Dedifferentiated amniotic fluid mesenchymal stem cell (primary cell): ENCODE measurements at regions not wholly inside any gene's neighbourhood (a gene's known extent, or its start where the extent isn't known, plus 50 kb on each side); places are given as distances from the start of the nearest gene placed in this dataset.
A peak's percentile ranks its signal among the peaks of the same experiment; 100 is the strongest.
"Not testable (repeated sequence)": the region's sequence is repeated elsewhere in the genome, so short reads cannot be mapped to it uniquely, and the experiment has no call there.

ENCODE experiments used
- DNase-seq: peaks from one replicate; pipeline ENCODE4 v3.0.0-alpha.2; 2016; ENCODE audit errors: extremely low spot score

DNA sequence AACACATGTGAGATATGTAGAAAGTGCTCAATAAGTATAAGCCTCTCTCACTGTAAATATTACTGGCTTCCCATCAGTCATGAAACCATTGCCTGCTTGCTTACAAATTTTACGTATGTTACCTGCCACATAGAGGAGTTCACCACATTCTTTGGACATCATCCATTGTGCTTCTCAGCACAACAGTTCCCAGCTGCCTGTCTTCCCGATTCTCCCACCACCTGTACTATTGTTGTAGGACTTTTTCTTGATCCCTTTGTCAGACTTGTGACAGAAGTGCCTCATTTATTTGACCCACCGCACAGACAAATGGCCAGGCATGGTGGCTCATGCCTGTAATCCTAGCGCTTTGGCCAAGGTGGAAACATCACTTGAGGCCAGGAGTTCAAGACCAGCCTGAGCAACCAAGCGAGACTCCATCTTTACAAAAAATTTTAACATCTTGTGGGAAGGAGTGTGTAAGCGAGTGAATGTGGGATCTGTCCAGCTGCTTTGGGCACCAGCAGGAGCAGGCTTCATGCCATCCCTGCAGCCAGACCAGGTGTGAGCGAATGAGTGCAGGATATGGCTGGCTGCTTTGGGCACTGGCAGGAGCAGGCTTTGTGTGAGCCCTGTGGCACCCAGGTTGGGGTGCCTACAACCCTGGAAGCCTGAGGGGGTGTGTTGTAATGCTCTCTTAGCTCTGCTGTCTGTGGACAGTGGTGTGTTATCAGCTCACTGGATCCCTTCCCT is 139.9 kb upstream of the ELL2 start:
- no peak for DNase-seq

DNA sequence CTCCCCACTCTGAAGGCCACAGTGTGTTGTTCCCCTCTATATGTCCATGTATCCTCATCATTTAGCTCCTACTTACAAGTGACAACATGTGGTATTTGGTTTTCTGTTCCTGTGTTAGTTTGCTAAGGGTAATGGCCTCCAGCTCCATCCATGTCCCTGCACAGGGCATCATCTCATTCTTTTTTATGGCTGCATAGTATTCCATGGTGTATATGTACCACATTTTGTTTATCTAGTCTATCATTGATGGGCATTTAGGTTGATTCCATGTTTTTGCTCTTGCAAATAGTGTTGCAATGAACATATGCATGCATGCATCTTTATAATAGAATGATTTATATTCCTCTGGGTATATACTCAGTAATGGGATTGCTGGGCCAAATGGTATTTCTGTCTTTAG is 135.8 kb upstream of the ELL2 start:
- not testable (repeated sequence) for DNase-seq

DNA sequence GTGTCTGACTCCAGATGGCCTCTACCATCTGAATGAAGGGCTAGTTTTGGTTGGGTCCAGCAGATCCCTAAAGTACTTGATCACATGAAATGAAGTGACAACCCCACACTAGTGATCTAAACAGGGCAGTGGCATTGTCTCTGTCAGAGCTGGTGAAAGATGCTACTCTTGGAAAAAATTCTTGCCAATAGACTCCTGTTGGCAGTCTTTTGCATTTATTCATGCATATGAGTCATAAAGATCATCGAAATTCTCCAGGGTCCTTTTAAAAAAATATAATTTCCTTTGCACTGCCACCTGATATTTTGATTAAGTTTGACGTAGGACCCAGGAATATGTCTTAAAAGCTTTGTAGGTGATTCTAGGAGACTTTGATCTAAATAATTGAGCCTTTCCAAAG is 135.1 kb upstream of the ELL2 start:
- no peak for DNase-seq

DNA sequence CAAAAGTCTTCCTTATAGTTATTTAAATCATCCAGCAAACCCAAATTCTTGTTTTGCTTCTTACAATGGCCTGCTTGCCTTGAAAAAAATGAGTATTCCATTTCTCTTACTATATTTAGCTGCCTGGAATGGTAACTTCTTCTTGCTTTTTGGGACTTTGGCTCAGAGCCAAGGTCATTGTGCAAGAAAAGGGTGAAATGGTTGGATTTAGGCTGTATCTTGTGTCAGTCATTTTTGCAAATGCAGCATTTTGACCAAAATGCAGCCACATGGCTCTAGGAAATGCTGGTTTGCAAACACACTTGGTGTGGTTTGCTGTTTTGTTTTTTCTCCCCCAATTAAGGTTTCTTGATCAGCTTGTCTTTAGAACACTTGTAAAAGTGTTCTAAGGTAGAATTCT is 133.3 kb upstream of the ELL2 start:
- DNase-seq = no peak

DNA sequence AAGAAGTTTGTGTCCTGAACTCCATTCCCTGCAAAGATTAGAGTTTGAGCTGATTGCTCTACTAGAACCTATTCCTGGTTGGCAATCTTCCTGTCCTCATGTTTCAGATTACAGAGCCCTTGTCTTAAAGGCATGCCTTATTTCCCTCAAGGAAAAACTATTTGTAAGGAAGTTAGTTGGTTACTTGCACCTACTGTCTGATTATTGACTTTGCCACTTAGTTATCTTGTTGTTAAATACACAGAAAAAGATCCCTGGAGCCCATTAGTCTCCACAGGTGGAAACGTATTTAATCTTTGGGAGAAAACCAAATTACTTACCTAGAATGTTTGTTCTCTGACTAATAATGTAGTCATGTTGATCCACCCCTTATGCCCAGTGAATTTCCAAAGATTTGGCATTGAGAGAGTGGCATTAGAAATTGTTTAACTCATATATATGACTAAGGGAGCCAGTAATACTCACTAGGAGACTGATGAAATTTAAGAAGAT is 132.3 kb upstream of the ELL2 start:
- DNase-seq = no peak

DNA sequence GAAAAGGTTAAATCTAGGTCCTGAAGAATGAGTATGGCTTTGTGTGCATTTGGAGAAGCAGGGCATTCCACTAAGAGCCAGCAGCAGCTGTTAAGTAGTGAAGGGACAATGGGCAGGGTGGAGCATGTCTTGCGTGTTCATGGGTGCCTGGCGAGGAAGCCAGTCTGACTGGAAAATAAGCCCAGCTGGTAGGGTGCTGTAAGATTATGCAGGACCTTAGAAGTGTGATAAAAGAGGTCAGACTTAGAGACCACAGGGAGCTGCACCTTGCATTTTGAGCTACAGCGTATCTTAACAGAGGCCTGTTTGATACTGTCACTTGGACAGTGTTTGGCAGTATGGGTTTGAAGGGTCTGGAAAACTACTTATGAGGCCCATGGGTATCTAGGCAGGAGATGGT is 131.7 kb upstream of the ELL2 start:
- no peak for DNase-seq

DNA sequence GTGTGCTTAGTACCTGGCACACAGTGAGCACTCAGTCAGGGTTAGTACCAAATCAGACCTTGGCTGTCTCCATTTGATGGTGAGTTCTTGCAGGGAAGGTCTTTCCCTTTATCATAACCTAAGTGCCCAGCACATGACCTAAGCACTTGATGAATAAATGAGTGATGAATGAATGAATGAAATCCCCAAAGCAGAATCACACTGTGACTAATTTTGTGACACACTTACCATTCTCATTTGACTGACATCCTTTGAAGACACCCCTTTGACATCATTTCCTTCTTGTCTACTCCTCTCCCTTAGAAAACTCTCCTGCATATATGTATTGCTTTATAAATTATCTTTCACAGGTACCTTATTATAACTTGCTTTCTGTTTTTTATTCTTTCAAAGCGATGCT is 130.2 kb upstream of the ELL2 start:
- no peak for DNase-seq

DNA sequence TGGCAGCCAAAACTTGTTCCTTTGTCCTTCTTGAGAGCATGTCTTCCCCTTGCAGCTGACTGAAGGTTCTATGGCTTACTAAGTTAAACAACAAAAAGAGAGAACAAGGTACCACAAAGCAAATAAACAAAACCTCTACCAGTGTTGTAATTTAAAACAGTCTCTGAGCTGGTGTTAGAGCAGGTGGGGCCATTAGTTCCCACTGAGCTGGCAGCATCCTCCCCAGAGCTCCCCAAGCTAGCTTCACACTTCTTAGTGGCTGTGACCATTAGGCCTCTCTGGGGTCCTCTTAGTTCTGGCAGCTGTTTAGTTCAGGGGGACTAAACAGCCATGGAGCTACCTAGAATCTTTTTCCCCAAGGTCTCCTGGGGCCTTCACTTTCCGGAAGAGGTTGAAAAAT is 128.6 kb upstream of the ELL2 start:
- DNase-seq = no peak

DNA sequence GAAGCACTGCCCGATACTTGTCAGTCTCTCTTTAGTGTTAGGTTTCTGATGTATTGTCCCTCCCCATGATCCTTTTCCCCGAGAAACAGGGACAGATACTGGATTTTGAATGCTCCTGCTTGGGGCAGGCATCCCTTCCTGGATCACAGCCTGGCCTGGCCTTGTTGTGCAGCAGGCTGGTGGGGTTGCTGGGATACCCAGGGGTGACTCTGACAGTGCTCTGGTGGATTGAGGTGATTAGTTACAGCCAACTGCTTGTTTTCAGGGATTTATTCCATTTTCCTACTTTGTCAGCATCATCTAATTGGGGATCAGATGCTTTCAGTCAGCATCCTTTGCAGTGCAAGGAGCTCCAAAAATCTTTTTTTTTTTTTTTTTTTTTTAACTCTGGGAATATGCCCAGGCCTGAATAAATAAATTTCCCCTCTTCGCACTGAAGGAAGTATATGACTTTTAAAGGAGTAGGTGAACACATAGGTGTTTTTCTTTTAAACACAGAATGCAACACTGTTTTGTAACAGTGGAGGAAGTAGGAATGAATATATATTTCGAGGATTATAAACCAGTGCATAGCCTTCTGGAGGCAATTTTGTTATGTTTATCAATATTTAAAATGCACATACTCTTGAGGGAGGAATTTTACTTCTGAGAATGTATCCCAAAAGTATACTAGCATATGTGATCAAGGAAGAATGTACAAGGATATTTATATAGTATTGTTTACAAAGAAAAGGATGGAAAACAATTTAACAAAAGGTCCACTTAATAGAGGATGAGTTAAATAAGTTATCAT is 127.3 kb upstream of the ELL2 start:
- DNase-seq = no peak

DNA sequence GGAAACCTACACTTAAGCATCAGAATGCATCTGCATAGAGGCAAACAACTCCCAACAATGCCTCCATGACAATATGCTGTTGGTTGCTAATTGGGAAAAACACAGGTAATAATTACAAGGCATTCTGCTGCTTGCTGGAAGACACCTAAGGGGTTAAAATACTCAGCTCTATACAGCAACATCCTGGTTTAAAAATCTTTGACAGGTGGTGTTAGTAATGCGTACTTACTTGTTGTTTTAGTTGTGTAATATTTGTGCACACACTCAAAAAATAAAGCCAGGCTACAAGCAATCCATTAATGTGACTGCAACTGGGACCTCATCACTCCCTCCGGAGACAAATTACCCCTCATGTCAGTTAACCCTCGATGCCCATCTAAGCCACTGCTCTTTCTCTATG is 126.3 kb upstream of the ELL2 start:
- DNase-seq = no peak

DNA sequence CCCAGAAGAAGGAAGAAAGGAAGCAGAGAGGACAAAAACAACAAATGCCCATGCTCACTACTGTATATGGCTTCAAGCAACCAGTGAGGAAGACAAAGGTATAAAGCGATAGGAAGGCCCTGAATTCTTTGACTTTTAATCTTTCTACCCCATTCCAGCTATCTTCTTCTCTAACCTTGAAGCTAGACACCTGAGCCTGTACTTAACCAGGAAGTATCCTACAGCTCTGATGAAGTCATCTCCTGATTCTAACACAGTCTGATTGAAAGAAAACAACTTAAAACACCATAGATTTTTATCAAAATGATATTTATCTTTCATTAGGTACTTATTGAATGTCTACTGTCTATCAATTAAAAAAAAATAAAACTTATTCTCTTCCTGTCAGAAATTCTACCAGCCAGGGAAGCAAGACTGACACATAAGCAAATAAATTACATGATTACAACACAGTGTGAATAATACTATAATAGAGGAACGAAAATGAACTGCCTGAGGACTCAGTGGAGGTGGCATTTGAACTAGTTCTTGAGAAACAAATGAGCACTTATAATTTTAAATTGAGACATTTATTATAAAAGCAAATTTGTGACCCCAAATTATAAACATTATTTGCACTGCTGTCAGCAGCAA is 123.3 kb upstream of the ELL2 start:
- DNase-seq = no peak

DNA sequence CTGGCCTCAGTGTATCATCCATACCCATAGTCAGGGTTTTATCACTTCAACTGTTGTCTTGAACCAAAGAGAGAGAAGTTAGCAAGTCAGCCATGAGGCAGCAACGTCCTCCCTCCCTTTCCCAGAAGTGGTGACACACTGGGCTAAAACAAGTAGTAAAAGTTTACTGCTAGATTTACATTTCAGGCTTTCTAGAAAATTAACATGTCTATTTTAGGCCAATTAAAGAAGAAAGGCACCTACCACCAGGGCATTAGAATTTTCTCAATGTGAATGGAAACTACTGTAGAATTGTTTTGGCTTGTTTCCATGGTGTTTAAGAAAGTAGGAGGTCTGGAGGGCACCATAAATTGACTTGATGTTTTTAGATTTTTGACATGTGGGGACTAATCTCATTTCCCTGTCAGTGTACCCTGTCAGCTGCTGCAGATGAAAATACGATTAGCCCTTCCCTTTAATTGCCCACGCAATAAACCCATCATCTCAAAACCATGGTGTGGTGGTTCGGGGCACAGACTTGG is 121.8 kb upstream of the ELL2 start:
- DNase-seq = no peak

DNA sequence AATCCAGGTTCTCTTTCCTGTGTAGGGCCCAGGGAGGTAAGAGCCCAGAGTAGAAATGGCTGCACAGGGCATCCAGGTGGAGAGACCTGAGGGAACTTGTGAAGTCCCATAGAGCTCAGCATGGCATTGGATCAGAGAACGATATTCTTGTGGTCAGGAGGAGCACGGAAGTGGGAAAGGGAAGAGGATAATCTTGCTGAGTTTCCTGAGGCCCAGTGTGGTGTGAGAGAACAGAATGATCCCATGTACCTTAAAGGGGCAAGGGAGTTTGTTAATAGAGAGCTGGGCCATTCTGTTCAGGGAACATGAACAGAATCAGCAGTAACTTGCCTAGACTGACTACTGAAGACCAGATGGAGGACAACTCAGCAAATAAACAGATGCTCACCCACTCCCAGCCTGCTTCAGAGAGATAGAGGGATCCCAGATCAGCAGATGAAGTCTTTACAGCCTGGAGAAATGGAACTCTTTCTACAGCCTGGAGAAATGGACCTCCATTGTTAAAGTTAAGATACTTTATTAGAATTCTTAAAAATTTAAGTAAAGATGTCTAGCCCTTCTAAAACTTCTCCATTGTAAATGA is 119.7 kb upstream of the ELL2 start:
- no peak for DNase-seq

DNA sequence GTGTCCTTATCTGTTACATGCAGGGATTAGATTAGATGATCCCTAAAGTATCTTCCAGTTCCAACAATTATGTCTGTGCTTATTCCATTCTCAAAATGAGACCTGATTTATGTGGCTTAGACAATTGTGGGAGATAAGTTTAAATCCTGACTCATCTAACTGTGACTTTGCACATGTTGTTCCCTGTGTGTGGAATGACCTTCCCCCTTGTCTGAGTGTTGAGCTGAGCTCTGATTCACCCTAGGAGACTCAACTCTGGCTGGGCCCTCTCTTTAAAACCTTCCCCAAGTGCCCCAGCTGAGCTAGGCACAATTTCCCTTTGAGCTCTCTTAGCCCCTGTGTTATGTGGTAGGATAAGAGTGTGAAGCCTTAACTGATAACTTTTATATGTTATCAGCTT is 118.9 kb upstream of the ELL2 start:
- DNase-seq = no peak

DNA sequence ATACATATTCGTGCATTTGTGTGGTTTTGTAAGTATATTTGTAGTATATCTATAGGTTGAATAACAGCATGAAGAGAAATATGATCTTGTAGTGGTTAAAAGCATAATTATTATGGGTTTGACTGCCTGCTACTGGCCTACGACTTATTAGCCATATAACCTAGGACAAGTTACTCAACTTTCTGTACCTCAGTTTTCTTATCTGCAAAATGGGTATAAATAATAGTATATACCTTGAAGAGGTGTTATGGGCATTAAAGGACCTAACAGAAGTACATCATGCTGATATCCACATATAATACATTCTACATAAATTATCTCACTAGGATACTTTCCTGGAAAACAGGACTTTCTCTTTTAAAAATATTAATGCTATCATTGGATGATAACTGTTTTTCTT is 118.3 kb upstream of the ELL2 start:
- DNase-seq = no peak

DNA sequence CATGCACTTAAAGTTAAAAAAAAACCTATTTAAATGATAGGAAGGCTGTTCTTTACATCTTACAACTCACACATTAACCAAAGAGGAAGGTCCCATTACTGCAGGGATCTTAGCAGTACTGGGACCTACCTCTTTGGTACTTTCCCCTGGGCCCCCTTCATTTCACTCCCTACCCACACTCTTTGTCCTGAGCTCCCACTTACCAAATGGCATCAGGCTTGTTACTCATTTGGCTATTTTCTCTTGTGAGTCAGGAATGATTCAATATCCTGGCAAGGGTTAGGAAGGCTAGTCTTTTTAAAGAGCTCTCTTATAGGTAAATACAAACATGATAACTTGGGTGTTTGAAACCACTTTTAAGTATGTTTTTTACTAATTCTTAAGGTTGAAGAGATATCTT is 117.4 kb upstream of the ELL2 start:
- DNase-seq = peak; percentile 88

DNA sequence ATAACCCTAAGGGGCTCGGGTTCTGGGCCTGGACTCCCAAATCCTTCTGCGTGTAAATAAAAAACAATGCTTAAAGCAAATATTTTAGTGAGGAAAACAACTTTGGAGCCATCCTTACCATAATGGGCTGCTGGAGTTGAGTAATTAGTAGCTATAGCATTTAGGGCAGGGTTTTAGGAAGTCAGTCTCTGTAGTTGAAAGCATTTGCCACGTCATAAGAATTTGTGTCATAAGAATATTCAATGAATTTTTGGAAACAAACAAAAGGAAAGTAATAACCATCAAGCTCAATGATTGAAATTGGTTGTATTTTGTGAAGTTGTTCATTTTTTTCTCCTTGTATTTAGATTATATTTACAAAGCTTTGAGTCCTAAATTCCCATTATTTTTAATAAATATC is 114.8 kb upstream of the ELL2 start:
- no peak for DNase-seq

DNA sequence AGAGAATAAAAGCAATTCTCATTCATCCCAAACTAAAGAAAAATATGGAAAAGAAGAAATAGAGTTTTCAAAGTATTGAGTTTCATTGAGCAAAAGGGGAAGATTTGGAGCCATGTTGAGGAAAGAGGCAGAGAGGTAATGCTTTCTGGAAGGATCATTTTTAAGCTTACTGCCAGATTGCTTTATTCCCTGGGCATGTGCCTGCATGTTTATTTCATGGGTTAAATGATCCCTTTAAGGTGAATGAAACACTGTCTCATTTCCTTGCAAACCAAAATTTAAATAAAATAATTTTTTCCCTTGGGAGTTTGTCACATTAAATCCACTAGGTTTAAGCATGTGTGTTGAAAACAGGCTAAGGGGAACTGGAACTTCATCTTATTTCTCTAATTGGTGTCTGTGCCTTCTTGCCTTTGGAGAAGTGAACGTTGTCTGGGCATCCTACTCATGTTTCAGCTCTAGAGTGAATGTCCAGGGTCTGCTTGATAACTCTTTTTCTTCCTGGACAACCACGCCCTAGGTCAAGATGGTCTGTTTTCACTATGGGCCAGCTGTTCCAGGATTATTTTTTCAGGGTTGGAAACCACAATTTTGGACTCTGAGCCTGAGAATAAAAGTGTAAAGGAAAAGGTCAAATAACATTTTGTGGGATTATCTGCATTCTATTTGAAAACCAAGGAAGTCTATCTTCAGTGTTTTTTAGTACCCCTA is 114.1 kb upstream of the ELL2 start:
- DNase-seq = no peak

DNA sequence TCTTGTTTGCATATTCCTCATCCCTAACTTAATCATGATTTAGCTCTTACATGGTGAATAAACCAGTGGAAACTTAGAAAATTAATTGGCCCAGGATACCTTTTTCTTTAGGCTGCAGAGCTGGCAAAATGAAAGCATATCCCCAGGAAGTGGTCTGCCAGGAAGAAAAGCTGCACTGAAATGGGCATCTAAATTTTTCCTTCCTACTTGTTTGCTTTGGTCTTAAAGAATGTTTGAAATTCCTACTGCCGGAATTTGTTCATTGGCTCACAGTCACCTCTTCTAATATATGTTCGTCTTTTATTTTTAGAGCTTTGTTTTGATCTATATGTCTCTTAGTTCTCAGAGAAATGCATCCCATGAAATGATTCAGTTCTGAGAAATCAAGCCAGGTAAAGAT is 113.2 kb upstream of the ELL2 start:
- no peak for DNase-seq

DNA sequence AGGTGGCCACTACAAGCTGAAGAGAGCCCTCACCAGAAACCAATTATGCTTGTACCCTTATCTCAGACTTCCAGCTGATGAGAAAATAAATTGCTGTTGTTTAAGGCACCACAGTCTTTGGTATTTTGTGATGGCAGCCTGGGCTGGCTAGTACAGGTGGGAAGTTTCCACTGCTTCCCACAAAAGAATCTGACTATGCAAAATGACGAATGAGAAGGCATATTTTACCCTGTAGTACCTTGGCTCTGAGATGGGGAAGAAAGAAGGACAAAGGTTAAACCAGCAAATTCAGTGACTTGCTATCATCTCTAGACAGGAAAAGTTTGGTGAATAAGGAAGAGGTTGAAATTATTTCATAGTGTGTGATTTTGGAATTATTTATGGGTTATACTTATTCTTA is 112.8 kb upstream of the ELL2 start:
- no peak for DNase-seq

DNA sequence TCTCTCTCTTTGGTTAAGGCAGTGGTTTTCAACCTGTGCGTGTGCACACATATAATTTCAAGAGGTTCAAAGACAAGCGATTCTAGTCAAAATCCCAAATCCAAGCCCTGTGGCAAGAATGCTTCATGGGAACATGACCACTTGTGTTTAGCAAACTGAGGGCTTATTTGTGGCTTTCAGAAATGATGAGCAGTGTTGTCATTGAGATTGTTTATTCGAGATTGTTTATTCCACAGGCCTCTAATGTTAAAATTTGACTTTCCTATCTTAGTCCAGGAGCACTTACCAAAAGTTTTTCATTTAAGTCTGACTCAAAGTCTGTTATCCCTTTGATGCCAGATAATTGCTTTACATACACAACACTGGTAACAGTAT is 111.1 kb upstream of the ELL2 start:
- DNase-seq = no peak
